Epithelial cell of proximal tubule (primary cell): ENCODE measurements at regions not wholly inside any gene's neighbourhood (a gene's known extent, or its start where the extent isn't known, plus 50 kb on each side); places are given as distances from the start of the nearest gene placed in this dataset.

Experiments
- DNase-seq: peaks from one replicate; pipeline ENCODE4 v3.0.0-alpha.2; 2011; ENCODE audit warnings: low read depth
- H3K4me3 ChIP-seq: 2 replicates; pipeline ENCODE4 v1.5.1; 2011; ENCODE audit warnings: low read depth, mild to moderate bottlenecking, low read length
- CTCF ChIP-seq: conservative IDR thresholded peaks from 2 replicates; pipeline ENCODE4 v1.5.1; 2012; ENCODE audit warnings: low read depth, mild to moderate bottlenecking, low read length

- no peak for TF ChIP-seq CTCF
- DNase-seq, result no peak
- no peak overlapping the region for H3K4me3 ChIP-seq
Observed at GRCh38 chr10:8227246-8227645, 172.8 kb downstream of the GATA3 start.

GRCh38 chr10:8229153-8229552 is 174.7 kb downstream of the GATA3 start:
- DNase-seq, result no peak
- H3K4me3 ChIP-seq, result no peak overlapping the region
- TF ChIP-seq CTCF, result no peak

- no peak for TF ChIP-seq CTCF
- no peak for DNase-seq
- no peak overlapping the region for H3K4me3 ChIP-seq
Observed at GRCh38 chr10:8230902-8231301, 176.4 kb downstream of the GATA3 start.

- DNase-seq, result no peak
- no peak for TF ChIP-seq CTCF
- no peak overlapping the region for H3K4me3 ChIP-seq
Observed at GRCh38 chr10:8233049-8233448, 178.6 kb downstream of the GATA3 start.

GRCh38 chr10:8233832-8234259 is 179.4 kb downstream of the GATA3 start:
- H3K4me3 ChIP-seq, result no peak overlapping the region
- no peak for TF ChIP-seq CTCF
- DNase-seq, result no peak

GRCh38 chr10:8235253-8236027 is 181.0 kb downstream of the GATA3 start:
- no peak overlapping the region for H3K4me3 ChIP-seq
- no peak for DNase-seq
- no peak for TF ChIP-seq CTCF

GRCh38 chr10:8238986-8239385 is 184.5 kb downstream of the GATA3 start:
- DNase-seq, result no peak
- H3K4me3 ChIP-seq, result no peak overlapping the region
- no peak for TF ChIP-seq CTCF
